ENCODE measurements at regions not wholly inside any gene's neighbourhood (a gene's known extent, or its start where the extent isn't known, plus 50 kb on each side); places are given as distances from the start of the nearest gene placed in this dataset.
"Not testable (repeated sequence)": the region's sequence is repeated elsewhere in the genome, so short reads cannot be mapped to it uniquely, and the experiment has no call there.

GRCh38 chr12:131637986-131638385 lies 72.9 kb upstream of the SFSWAP start:
- Mint-ChIP-seq H3K9me3 (no peaks in the 10 kb centered on the region), H3K27me3 (peaks cover 23% of the 10 kb centered on the region), H3K4me1 (no peaks in the 10 kb centered on the region), H3K27ac (no peak overlapping the region), H3K4me3 (no peak overlapping the region), H3K36me3 (ENCODE audit: low read depth) (no peaks in the 10 kb centered on the region)
- DNase-seq = no peak
- ATAC-seq = no peak

GRCh38 chr12:131639270-131639940 lies 71.5 kb upstream of the SFSWAP start:
- H3K4me1 Mint-ChIP-seq = no peaks in the 10 kb centered on the region
- DNase-seq (no peak), ATAC-seq (no peak)
- H3K27ac Mint-ChIP-seq = no peak overlapping the region
- no peaks in the 10 kb centered on the region for H3K9me3 Mint-ChIP-seq
- no peak overlapping the region for H3K4me3 Mint-ChIP-seq
- H3K36me3 Mint-ChIP-seq (ENCODE audit: low read depth) = no peaks in the 10 kb centered on the region
- peaks cover 27% of the 10 kb centered on the region for H3K27me3 Mint-ChIP-seq

- DNase-seq (no peak), ATAC-seq (no peak)
- no peak overlapping the region for H3K27ac Mint-ChIP-seq
- H3K4me3 Mint-ChIP-seq = no peak overlapping the region
- no peaks in the 10 kb centered on the region for H3K4me1 Mint-ChIP-seq
- H3K36me3 Mint-ChIP-seq (ENCODE audit: low read depth) = no peaks in the 10 kb centered on the region
- H3K27me3 Mint-ChIP-seq = peaks cover 15% of the 10 kb centered on the region
- H3K9me3 Mint-ChIP-seq = no peaks in the 10 kb centered on the region
Observed at GRCh38 chr12:131640525-131640924, 70.4 kb upstream of the SFSWAP start.

GRCh38 chr12:131641315-131641714 lies 69.6 kb upstream of the SFSWAP start:
- Mint-ChIP-seq H3K27ac (no peak overlapping the region), H3K36me3 (ENCODE audit: low read depth) (no peaks in the 10 kb centered on the region), H3K27me3 (peaks cover 11% of the 10 kb centered on the region), H3K4me3 (no peak overlapping the region), H3K4me1 (no peaks in the 10 kb centered on the region), H3K9me3 (no peaks in the 10 kb centered on the region)
- DNase-seq (no peak), ATAC-seq (no peak)

GRCh38 chr12:131642101-131642540 lies 68.8 kb upstream of the SFSWAP start:
- Mint-ChIP-seq H3K27me3 (peaks cover 11% of the 10 kb centered on the region), H3K4me1 (no peaks in the 10 kb centered on the region), H3K4me3 (no peak overlapping the region), H3K36me3 (ENCODE audit: low read depth) (no peaks in the 10 kb centered on the region), H3K27ac (no peak overlapping the region), H3K9me3 (no peaks in the 10 kb centered on the region)
- no peak for ATAC-seq
- no peak for DNase-seq

- DNase-seq (no peak), ATAC-seq (no peak)
- Mint-ChIP-seq H3K4me1 (no peaks in the 10 kb centered on the region), H3K4me3 (no peak overlapping the region), H3K9me3 (no peaks in the 10 kb centered on the region), H3K36me3 (ENCODE audit: low read depth) (no peaks in the 10 kb centered on the region), H3K27me3 (peaks cover 14% of the 10 kb centered on the region), H3K27ac (no peak overlapping the region)
Observed at GRCh38 chr12:131642771-131643170, 68.1 kb upstream of the SFSWAP start.

GRCh38 chr12:131643631-131644452 lies 67.0 kb upstream of the SFSWAP start:
- H3K27me3 Mint-ChIP-seq = peaks cover 13% of the 10 kb centered on the region
- no peak overlapping the region for H3K4me3 Mint-ChIP-seq
- ATAC-seq = no peak

GRCh38 chr12:131644481-131644880 lies 66.4 kb upstream of the SFSWAP start:
- ATAC-seq = no peak
- Mint-ChIP-seq H3K27me3 (peaks cover 13% of the 10 kb centered on the region), H3K36me3 (ENCODE audit: low read depth) (no peaks in the 10 kb centered on the region), H3K9me3 (no peaks in the 10 kb centered on the region), H3K27ac (no peak overlapping the region), H3K4me3 (no peak overlapping the region), H3K4me1 (no peaks in the 10 kb centered on the region)
- no peak for DNase-seq

More at GRCh38 chr12:131643631-131644452, 67.0 kb upstream of the SFSWAP start:
- Mint-ChIP-seq H3K36me3 (ENCODE audit: low read depth) (no peaks in the 10 kb centered on the region), H3K9me3 (no peaks in the 10 kb centered on the region), H3K4me1 (no peaks in the 10 kb centered on the region), H3K27ac (no peak overlapping the region)
- no peak for DNase-seq

GRCh38 chr12:131644917-131645316 lies 66.0 kb upstream of the SFSWAP start:
- DNase-seq; H3K4me1 Mint-ChIP-seq; ATAC-seq; H3K27ac Mint-ChIP-seq; H3K36me3 Mint-ChIP-seq (ENCODE audit: low read depth); H3K4me3 Mint-ChIP-seq; H3K9me3 Mint-ChIP-seq: not testable (repeated sequence)
- H3K27me3 Mint-ChIP-seq = peaks cover 14% of the 10 kb centered on the region

- not testable (repeated sequence) for H3K4me3 Mint-ChIP-seq; DNase-seq; H3K27ac Mint-ChIP-seq; H3K4me1 Mint-ChIP-seq; H3K9me3 Mint-ChIP-seq; H3K36me3 Mint-ChIP-seq (ENCODE audit: low read depth); ATAC-seq
- H3K27me3 Mint-ChIP-seq = peaks cover 11% of the 10 kb centered on the region
Observed at GRCh38 chr12:131645557-131645956, 65.3 kb upstream of the SFSWAP start.

- H3K27me3 Mint-ChIP-seq = peaks cover 12% of the 10 kb centered on the region
- not testable (repeated sequence) for ATAC-seq; H3K36me3 Mint-ChIP-seq (ENCODE audit: low read depth); H3K4me1 Mint-ChIP-seq; H3K27ac Mint-ChIP-seq; DNase-seq; H3K4me3 Mint-ChIP-seq; H3K9me3 Mint-ChIP-seq
Observed at GRCh38 chr12:131646444-131646843, 64.4 kb upstream of the SFSWAP start.

GRCh38 chr12:131647667-131648066 lies 63.2 kb upstream of the SFSWAP start:
- Mint-ChIP-seq H3K9me3 (no peaks in the 10 kb centered on the region), H3K36me3 (ENCODE audit: low read depth) (no peaks in the 10 kb centered on the region), H3K27ac (no peak overlapping the region), H3K4me1 (no peaks in the 10 kb centered on the region), H3K27me3 (peaks cover 13% of the 10 kb centered on the region), H3K4me3 (no peak overlapping the region)
- DNase-seq (no peak), ATAC-seq (no peak)

- peak; percentile 13 for ATAC-seq
- not testable (repeated sequence) for H3K36me3 Mint-ChIP-seq (ENCODE audit: low read depth)
Observed at GRCh38 chr12:131655469-131656174, 55.3 kb upstream of the SFSWAP start.

GRCh38 chr12:131656796-131657195 lies 54.1 kb upstream of the SFSWAP start:
- H3K9me3 Mint-ChIP-seq; ATAC-seq; H3K27ac Mint-ChIP-seq; H3K4me3 Mint-ChIP-seq; H3K36me3 Mint-ChIP-seq (ENCODE audit: low read depth); DNase-seq; H3K4me1 Mint-ChIP-seq: not testable (repeated sequence)
- peaks cover 10% of the 10 kb centered on the region for H3K27me3 Mint-ChIP-seq

More at GRCh38 chr12:131655469-131656174, 55.3 kb upstream of the SFSWAP start:
- DNase-seq, H3K4me3 Mint-ChIP-seq, H3K9me3 Mint-ChIP-seq, H3K4me1 Mint-ChIP-seq, H3K27ac Mint-ChIP-seq: not testable (repeated sequence)
- H3K27me3 Mint-ChIP-seq = peaks cover 12% of the 10 kb centered on the region

GRCh38 chr12:131658605-131659004 lies 52.3 kb upstream of the SFSWAP start:
- H3K9me3 Mint-ChIP-seq; H3K36me3 Mint-ChIP-seq (ENCODE audit: low read depth); H3K27ac Mint-ChIP-seq; DNase-seq; H3K4me3 Mint-ChIP-seq; ATAC-seq; H3K4me1 Mint-ChIP-seq: not testable (repeated sequence)
- H3K27me3 Mint-ChIP-seq = peaks cover 15% of the 10 kb centered on the region

Data from activated naive CD8-positive, alpha-beta T cell treated with anti-CD3 and anti-CD28 coated beads, Interleukin-2, amount 50 U/mL, for 24 hours (primary cell).